ENCODE measurements at regions not wholly inside any gene's neighbourhood (a gene's known extent, or its start where the extent isn't known, plus 50 kb on each side); places are given as distances from the start of the nearest gene placed in this dataset.

- Histone ChIP-seq H3K27ac (no peak overlapping the region), H3K9me3 (no peaks in the 10 kb centered on the region), H3K4me3 (no peak overlapping the region), H3K27me3 (replicated peaks; ENCODE audit: insufficient read depth) (no peaks in the 10 kb centered on the region), H3K4me1 (ENCODE audit: control insufficient read depth in 1 of 2, low read depth in 2 of 2) (no peaks in the 10 kb centered on the region), H3K36me3 (no peaks in the 10 kb centered on the region)
- ATAC-seq (ENCODE audit: insufficient number of reproducible peaks, low FRiP score, low read depth) (no peak), DNase-seq (ENCODE audit: low spot score) (no peak)
- TF ChIP-seq, protein P1, sequence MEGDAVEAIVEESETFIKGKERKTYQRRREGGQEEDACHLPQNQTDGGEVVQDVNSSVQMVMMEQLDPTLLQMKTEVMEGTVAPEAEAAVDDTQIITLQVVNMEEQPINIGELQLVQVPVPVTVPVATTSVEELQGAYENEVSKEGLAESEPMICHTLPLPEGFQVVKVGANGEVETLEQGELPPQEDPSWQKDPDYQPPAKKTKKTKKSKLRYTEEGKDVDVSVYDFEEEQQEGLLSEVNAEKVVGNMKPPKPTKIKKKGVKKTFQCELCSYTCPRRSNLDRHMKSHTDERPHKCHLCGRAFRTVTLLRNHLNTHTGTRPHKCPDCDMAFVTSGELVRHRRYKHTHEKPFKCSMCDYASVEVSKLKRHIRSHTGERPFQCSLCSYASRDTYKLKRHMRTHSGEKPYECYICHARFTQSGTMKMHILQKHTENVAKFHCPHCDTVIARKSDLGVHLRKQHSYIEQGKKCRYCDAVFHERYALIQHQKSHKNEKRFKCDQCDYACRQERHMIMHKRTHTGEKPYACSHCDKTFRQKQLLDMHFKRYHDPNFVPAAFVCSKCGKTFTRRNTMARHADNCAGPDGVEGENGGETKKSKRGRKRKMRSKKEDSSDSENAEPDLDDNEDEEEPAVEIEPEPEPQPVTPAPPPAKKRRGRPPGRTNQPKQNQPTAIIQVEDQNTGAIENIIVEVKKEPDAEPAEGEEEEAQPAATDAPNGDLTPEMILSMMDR (IDR thresholded peaks at IDR 0.05): no peak
These were observed 114.1 kb upstream of the ARGLU1 start for GRCh38 chr13:106681997-106682396.

- Histone ChIP-seq H3K27ac (no peak overlapping the region), H3K36me3 (no peaks in the 10 kb centered on the region), H3K4me1 (ENCODE audit: control insufficient read depth in 1 of 2, low read depth in 2 of 2) (no peaks in the 10 kb centered on the region), H3K27me3 (replicated peaks; ENCODE audit: insufficient read depth) (no peaks in the 10 kb centered on the region), H3K9me3 (no peaks in the 10 kb centered on the region), H3K4me3 (no peak overlapping the region)
- ATAC-seq (ENCODE audit: insufficient number of reproducible peaks, low FRiP score, low read depth) (no peak), DNase-seq (ENCODE audit: low spot score) (no peak)
- TF ChIP-seq, protein P1 (IDR thresholded peaks at IDR 0.05): no peak
These were observed 113.6 kb upstream of the ARGLU1 start for GRCh38 chr13:106681536-106681935.

GRCh38 chr13:106680796-106681472 lies 113.0 kb upstream of the ARGLU1 start:
- no peaks in the 10 kb centered on the region for H3K27me3 ChIP-seq (replicated peaks; ENCODE audit: insufficient read depth)
- TF ChIP-seq, protein P1 (IDR thresholded peaks at IDR 0.05): no peak
- no peaks in the 10 kb centered on the region for H3K9me3 ChIP-seq
- H3K27ac ChIP-seq: no peak overlapping the region
- ATAC-seq (ENCODE audit: insufficient number of reproducible peaks, low FRiP score, low read depth) (no peak), DNase-seq (ENCODE audit: low spot score) (no peak)
- H3K36me3 ChIP-seq: no peaks in the 10 kb centered on the region
- no peak overlapping the region for H3K4me3 ChIP-seq
- H3K4me1 ChIP-seq (ENCODE audit: control insufficient read depth in 1 of 2, low read depth in 2 of 2): no peaks in the 10 kb centered on the region

DNA sequence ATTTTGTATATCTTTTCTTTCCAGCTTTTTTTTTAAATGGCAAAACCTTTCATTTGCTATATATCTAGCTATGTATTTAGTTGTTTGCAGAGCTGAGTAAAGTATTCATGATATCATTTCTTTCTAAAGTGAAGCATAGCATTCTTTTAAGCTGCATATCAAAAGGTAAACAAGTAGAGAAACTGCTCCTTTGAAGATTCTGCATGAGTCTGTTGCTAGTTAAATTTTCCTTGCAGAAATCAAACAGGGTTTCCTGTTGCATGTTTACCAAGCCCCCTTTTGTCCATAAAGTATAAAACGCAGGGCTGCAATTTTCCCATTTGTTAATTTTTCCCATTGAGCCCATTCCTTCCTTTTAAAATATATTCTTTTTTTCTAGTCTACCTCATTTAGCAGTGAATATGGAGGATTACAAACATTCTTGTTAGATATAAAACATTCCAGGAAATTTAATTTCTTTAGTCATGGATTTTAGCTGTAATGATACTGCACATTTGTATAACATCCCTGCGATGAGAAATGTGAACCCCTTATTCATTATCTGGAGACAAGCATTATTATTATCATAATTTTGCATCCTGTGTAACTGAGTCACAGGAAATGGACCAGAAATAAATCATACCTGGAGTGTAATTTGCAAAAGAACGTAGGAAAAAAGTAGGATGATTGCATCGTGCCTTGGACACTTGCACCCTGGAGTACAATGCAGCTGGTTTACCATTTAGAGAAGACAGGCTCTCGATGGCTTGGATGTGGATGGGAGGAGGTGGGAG lies 110.9 kb upstream of the ARGLU1 start:
- Histone ChIP-seq H3K27ac (no peak overlapping the region), H3K27me3 (replicated peaks; ENCODE audit: insufficient read depth) (no peaks in the 10 kb centered on the region), H3K4me3 (no peak overlapping the region), H3K36me3 (no peaks in the 10 kb centered on the region), H3K9me3 (no peaks in the 10 kb centered on the region), H3K4me1 (ENCODE audit: control insufficient read depth in 1 of 2, low read depth in 2 of 2) (no peaks in the 10 kb centered on the region)
- DNase-seq (ENCODE audit: low spot score) (no peak), ATAC-seq (ENCODE audit: insufficient number of reproducible peaks, low FRiP score, low read depth) (no peak)
- TF ChIP-seq, protein P1 (IDR thresholded peaks at IDR 0.05): no peak

GRCh38 chr13:106675311-106675710 lies 107.4 kb upstream of the ARGLU1 start:
- Histone ChIP-seq H3K4me3 (no peak overlapping the region), H3K36me3 (no peaks in the 10 kb centered on the region), H3K27ac (no peak overlapping the region), H3K27me3 (replicated peaks; ENCODE audit: insufficient read depth) (no peaks in the 10 kb centered on the region), H3K9me3 (no peaks in the 10 kb centered on the region), H3K4me1 (ENCODE audit: control insufficient read depth in 1 of 2, low read depth in 2 of 2) (no peaks in the 10 kb centered on the region)
- no peak for DNase-seq (ENCODE audit: low spot score)
- ATAC-seq (ENCODE audit: insufficient number of reproducible peaks, low FRiP score, low read depth): no peak
- TF ChIP-seq, protein P1 (IDR thresholded peaks at IDR 0.05): no peak
